H4 (cell line): ENCODE measurements at regions not wholly inside any gene's neighbourhood (a gene's known extent, or its start where the extent isn't known, plus 50 kb on each side); places are given as distances from the start of the nearest gene placed in this dataset.

Experiments used
- DNase-seq: peaks from one replicate; pipeline ENCODE4 v3.0.0-alpha.2; 2015; ENCODE audit warnings: low spot score

DNA sequence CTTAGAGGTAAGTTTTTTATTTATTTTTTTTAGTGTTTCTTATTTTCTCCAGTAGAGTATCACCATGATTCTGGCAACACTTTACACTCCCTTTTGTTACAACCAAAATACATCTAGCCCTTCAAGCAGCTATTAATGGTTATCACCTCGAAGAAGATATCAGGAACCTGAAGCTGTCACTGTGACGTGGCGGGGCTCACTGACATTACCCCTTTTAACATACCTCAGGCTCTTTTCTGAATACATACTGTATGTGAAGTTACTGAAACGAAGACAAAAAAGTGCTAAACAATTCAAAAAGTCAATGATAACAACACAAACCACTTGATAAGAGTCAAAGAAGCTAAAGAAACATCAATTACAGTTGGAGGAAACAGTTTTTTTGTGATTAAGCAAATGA is 1218.7 kb downstream of the EFNB2 start:
- no peak for DNase-seq

DNA sequence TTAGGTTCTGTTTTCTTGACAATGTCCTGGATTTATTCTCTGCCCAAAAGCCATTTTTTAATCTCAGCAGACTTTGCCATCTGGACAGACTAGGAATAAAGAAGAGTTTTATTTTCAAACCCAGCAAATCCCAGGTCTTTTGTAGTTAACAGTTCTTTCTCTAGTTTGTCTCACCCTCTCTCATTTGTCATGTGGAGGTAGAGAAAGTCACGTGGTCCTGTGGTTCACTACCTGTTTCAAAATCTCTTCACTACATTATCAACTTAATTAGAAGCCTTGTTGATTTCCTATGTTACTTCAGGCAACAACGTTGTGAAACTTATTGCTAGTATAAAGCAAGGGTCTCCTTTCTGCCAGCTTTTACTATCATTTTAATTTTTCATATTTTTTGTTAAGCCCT is 1222.6 kb downstream of the EFNB2 start:
- no peak for DNase-seq

DNA sequence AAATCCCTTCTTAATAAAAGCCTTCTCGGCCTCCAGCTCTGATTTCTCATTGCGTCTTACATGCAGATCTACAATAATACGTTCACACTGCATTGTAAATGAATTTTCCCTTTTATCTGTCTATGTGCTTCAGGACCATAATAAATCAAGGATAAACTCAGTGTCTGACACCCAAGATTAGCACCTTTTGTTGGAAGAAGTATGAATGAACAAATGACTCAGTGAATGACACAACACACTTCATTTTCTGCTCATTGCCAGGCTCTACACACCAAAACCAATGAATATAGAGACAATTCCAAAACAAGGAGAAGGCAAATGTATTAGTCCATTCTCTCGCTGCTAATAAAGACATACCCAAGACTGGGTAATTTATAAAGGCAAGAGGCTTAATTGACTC is 1224.4 kb downstream of the EFNB2 start:
- DNase-seq: no peak

DNA sequence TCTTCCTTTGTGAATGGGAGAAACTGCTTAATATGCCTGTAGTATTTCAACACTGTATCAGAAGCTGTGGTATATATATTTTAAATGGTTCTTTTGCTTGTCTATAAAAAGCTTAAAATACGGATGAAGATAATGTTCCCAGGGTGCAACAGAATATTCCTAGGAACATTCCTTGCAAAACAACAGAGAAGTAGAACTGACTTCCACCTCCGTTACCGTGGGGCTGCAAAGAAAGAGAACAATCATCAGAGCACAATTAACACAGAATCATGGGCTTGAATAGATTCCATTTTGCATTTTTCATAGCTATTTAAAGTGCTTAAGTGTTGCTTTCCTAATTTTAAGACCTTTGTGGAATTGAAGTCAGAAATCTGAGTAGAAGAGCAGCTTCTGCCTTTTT is 1227.7 kb downstream of the EFNB2 start:
- DNase-seq: no peak

DNA sequence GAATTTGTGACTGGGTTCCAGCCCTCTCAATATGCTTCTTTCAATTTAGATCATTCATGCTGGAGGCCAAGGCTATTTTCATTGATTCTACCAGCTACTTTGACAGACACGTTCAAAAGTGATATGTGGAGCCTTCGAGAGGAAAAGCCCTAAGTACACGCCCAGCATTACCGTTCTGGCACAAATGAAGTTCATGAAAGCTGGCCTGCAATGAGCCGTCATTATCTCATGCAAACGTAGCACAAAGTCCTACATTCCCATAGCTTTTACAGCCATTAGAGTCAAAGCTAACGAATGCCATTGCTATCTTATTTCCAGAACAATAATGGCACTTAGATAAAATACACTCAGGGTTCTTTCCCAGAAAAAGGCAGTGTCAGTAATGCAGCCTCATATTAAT is 1237.6 kb downstream of the EFNB2 start:
- DNase-seq: no peak

DNA sequence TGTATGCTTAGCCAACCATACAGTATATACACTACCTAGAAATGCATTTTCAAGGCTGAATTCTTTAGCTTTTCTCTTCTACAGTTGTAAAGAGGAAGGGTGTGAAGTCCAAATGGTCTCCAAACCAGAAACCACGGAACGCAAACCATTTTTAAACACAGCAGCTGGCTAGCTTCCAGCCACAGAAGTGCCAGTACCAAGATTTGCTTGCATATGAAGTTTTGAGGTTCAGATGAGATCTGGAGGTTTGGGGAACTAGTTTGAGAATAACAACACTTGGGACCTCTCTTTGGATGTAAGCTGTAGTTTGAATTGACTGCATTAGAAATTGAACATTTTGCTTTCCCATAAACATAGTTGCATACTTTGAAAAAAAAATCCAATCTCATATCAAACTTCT is 1243.5 kb downstream of the EFNB2 start:
- no peak for DNase-seq

DNA sequence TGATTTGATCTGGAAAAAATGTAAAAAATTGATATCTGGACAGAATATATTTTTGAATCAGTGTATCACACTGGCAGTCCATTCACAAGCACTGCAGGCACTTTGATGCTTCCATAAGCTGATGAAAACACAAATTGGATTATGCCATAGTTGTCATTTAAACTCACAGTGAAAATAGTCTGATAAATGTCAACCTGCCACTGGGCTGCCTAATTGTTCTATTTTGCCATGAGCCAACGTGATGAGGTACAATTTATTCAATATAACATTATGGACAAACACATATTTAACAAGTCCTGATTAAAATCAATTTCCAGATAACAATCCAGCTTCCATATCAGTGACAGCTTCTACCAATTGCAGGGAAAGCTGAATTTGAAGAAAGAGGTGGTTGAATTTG is 1244.9 kb downstream of the EFNB2 start:
- DNase-seq: no peak

DNA sequence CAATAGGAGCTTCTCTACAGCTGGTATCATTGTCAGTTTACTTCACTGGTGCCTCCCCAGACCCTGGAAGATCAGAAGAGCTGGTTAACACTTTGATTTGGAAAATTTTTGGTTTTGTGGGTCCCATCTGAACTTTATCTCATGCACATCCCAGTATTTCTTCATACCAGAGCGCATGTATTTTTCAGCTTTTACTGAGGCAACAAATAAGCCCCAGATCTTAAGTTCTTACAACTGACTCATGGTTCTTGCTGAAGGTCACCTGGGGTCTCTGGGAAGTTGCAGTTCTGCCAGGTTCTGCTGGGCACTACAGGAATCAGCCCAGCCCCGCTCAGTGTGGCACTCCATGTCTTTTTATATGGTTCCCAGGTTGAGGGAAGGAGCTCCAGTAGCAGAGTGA is 1249.9 kb downstream of the EFNB2 start:
- DNase-seq: no peak

DNA sequence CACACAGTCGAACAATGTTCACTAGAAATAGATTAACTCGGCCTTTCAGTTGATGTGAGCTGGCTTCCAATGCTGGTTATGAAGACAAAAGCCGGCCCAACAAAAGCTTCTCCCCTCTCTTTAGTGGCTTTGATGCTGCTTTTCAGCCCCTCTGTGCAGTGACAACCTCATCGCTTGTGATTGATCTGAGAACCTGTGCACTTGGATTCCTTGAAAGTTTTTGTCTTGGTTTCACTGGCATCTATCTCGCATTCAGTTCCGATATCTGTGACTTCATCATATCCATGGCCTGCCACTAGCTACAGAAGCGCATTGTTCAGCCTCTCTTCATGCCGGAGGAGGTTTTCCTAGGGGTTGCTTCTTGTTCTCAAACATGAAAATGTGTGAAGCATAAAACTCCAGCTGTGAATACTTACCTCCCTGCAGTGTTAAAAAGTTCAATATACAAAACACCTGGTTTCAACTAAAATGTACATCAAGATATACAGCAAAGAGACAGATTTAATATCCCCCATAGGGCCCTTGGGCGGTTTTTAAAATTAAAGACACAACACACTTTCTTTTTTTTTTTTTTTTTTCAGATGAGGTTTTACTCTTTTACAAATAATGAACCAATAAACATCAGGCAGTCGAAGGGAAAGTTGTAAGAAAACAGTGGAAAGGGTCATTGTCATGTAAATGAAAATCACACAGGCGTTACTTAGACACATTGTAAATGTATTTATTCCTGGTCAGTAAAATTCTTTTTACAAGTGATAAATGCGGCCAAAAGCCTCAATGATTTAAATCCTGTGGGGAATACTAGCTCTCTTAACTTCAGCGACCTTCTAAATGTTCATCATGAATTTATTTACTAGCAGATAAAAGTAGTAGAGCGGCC is 1252.8 kb downstream of the EFNB2 start:
- no peak for DNase-seq

DNA sequence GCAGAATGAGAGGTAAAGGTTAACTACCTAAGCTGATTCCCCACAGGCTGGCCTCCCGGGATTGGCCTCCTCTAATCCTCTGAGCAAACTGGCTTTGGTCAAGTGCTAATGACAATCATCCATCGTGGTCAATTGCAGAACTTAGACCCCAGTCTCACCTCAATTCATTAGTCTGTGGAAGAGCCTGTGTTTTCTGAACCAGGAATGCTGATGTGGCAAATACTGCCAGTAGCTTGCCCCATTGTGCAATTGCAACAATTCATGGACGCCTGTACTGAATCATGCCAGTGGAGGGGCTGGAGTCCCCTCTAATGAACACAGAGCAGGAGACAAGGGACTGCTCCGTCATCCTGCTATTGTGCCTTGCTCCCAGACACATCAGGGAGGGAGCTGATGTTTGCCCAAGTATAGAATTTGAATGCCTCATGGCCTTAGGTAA is 1256.5 kb downstream of the EFNB2 start:
- DNase-seq: no peak

DNA sequence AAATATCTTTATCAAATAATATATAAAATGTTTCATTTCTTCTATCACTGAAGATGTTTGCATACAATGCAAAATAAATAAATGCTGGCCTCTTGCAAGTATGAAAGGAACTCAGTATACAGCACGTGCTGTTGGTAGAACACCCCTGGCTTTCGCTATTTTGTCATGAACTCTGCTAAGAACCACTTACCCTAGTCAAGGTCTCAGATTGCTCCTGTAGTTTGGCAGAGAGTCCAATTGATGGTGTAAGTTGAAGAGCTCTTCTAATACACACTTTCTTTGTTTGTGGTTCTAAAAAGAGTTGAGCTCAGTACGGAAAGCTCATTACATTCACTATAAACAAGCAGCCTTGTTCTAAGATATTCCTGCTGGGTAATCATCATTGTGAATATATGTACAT is 1258.9 kb downstream of the EFNB2 start:
- DNase-seq: no peak

DNA sequence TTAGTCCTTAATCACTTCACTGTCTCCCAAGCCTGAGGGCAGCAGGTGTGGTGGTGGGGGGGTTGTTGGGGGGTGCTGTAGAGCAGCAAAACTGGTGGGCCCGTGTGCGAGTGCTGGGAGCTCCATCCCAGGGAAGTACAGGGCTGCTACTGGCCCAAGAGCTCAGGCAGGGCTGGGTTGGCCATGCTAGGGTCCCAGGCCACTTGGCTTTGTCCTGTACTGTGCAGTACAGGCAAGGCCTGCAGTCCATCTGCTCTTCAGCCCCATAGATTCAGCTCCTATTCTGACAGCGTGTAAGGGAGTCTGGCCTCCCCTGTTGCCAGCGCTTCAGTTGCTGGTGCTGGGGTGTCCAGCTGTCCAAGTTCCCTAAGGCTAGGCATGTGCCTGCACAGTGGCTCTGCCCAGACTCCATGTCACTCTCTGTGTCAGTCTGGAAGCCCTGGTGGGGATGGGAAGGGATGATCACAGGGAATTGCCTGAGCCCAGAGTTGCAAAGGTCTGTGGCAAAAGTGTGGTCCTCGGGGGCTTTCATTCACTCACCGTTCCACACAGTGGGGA is 1261.7 kb downstream of the EFNB2 start:
- no peak for DNase-seq

DNA sequence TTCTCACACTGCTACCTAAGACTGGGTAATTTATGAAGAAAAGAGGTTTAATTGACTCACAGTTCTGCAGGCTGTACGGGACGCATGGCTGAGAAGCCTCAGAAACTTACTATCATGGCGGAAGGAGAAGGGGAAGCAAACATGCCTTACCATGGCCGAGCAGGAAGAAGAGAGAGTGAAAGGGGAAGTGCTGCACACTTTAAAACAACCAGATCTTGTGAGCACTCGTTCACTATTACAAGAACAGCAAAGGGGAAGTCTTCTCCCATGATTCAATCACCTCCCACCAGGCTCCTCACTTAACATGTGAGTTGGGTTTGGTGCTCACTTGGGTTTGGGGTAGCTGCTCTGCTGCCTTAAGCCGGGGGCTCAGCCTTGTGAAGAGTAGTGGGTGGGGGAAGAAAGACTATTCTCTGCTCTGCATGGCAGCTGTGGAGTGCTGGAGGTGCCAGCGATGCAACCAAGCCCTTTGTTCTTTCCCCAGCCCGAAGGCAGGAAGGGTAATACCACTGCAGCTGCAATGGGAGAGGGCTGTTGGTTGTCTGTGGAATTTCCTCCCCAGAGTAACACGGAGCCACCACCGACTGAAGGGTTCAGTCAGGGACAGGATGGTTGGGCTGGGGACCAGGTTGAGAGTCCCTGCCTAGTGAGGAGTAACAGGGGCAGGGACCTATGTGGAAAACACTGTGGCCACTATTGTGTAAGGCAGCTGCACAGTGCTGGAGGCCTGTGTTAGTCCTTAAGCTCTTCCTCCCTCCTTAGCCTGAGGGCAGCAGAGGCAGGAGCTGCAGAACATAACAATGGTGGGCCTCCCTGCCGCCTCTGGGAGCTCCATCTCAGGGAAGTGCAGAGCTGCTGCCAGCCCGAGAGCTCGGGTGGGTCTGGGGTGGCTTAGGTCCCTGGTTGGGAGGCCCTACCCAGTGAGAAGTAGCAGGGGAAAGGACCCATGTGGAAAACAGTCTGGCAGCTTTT is 1262.5 kb downstream of the EFNB2 start:
- no peak for DNase-seq

DNA sequence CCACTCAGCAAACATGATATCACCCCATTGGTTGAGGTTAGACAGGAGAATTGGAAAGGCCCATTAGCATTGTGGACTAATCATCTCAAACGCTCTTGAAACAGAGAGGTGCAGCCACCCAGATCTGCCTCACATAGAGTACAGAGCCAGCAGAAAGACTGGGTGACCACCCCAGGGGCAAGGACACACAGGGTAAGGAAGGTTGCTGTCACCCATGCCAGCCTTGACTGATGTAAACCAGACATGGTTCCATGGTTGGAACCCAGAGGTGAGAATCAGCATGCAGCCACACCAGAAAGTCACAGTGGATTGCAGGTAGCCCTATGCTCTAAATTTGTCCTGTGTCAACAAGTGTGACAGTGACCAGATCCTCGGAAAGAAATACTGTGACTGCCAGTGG is 1268.8 kb downstream of the EFNB2 start:
- DNase-seq: no peak

DNA sequence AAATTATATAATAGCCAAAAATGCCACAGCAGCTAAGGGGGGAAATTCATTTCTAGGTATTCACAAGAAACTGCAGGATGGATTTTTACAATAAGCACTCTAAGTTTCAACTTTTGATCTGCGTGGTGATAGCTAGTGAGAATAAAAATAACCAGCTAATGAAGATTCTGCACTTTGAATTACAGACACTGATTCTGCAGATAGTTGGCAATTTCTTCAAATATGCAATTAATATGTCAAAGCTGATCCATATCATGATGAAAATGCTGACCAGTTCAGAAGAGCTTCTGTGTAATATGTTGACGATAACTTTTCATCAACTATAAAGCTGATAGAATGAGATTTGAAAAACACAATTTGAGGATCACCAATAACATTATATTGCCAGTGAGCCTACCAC is 1272.9 kb downstream of the EFNB2 start:
- no peak for DNase-seq

DNA sequence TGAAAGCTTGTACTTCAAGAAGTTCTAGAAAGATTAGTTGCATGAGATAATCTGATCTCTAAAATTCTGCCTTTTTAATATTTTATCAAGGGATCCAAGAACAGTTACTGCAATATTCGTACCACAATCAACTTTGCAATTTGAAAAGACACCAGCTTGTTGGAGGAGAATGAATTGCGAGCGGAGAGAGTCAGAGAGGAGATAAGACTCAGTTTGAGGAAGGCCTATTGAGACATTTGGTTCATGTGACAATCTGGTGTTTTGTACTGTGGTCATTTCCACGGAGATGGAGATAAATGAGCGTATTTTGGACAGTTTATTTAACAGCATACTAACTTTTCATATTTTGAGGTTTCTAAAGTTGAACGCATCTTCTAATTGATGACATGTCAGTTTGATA is 1276.0 kb downstream of the EFNB2 start:
- DNase-seq: no peak

DNA sequence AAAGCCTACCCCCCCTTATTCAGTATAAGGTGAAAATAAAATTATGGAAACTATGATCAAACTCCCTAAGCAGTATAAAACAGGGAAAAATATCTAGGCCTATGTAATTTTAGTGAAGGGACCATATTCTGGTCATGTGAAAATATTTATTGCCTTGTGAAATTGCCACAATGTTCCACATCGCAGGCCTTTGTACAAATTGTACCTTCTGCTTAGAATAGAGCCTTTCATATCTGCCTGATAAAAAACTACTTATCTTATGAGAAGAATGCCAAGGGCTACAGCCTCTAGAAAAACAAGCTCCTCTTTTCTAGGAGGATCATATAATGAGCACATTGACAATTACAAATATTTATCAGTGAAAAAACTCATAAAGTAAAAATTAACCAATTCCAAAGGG is 1280.0 kb downstream of the EFNB2 start:
- DNase-seq: no peak

DNA sequence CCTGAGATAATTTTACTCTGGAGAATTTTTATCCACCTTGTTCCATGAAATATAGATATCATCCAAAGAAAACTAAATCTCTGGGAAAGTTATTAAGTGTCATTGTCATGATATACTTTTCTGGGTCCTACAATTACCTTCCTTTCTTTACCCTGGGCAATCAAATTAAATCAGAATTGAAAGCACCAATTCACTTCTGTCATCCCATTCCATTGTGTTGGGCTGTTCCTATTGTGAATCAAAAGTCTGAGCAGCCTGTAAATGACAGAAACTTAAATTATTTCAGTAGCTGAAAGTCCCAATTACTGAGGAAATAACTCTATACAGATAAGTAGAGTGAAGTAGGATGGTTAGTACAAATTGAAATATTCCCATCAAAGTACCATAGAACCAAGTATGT is 1284.2 kb downstream of the EFNB2 start:
- no peak for DNase-seq

DNA sequence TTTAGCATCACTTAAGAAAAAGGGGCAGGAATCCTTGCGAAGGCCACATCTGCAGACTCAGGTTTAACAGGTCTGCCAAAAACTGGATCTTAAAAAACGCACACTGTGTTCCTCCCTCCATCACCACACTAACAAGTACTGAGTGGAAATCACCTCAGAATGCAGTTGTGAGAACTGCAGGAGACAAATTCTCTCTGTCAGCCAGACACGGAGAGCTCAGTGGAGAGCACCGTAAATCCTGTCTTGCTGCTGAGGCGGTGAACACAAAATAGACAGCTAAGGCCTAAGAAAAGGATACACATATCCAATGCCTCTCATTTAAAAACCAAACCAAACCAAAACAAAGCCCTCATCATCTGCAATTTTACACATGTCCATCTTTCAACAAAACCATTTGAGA is 1287.6 kb downstream of the EFNB2 start:
- DNase-seq: no peak

DNA sequence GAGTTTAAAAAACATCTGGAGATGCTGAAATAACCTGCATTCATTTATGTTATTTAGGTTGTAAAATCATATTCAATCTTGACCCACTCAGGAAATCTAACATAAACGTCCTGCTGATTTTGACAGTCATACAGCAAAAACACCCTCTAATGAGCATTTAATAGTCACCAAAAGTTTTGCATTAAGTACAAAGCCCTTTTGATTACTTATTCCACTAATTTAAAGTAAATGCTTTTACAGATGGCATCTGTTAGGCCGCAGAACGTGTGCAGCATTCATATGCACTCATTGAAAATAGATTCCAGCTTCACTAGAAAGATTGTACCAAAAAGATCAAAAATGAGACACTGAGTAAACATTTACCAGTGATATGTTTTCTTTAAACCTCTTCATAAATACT is 1295.1 kb downstream of the EFNB2 start:
- no peak for DNase-seq

DNA sequence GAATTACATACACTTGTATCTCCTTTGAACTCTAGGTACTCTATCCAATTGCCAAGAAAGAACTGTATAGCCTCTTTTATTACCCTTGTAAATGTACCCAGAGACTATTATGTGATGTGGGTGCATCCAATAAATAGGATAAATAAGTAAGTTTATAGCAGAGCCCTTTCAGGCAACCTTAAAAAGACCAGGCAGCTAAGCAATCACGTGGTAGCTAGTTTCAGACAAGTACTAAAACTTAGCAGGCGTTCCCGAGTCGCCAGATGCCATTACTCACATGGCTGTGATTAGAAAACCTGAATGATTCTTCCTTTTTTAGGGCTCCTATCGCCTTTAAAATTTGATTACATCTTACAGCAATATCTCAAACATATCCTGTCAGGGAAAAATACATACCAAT is 1303.0 kb downstream of the EFNB2 start:
- no peak for DNase-seq

DNA sequence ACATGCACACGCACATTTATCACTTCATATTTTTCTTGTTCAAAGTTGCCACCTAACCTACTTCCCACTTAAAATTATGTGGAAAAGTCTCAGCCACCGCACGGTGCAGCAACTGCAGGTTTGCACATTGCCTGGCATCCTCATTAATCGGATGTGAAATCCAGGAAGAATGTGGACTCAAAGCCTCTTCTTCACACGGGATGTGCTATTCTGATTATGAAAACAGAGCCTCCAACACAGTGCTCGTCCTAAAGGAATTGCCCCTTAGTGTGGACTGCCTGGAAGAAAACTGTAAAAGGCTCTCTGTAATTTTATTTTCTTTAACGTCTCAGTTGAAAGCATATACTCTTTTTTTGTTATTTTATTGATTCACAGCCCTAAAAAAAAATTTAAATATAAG is 1303.5 kb downstream of the EFNB2 start:
- no peak for DNase-seq

DNA sequence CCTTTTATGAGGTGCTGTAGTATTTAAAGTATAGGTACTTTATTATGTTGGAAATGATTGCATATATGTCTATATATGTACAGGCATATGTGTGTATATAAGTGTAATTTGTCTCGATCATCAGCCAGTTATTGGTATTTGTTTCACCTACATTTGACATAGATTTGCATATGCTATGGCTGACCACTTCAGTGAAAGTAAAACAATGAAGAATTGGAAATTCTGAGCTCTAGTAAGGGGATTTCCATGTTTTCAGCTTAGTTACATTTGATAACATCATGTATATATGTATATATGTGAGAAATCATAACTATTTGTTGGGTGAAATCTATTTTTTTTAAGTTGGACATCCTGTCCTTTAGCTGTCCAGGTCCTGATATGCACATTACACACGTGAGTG is 1303.9 kb downstream of the EFNB2 start:
- no peak for DNase-seq
